ENCODE measurements at regions not wholly inside any gene's neighbourhood (a gene's known extent, or its start where the extent isn't known, plus 50 kb on each side); places are given as distances from the start of the nearest gene placed in this dataset.
"Not testable (repeated sequence)": the region's sequence is repeated elsewhere in the genome, so short reads cannot be mapped to it uniquely, and the experiment has no call there.

- H3K36me3 ChIP-seq: no peaks in the 10 kb centered on the region
- no peaks in the 10 kb centered on the region for H3K9me3 ChIP-seq
- H3K27me3 ChIP-seq: no peaks in the 10 kb centered on the region
- DNase-seq: no peak
- TF ChIP-seq CTCF (IDR thresholded peaks at IDR 0.05): no peak
- H3K4me3 ChIP-seq: no peak overlapping the region
- H3K27ac ChIP-seq: no peak overlapping the region
- H3K4me1 ChIP-seq: peaks cover 0 to 7% of the 10 kb centered on the region in 2 donors
- intact Hi-C loops (cut with DNase I): no loop called here
- no peak for ATAC-seq
Measured at GRCh38 chr1:208479435-208479834, 235.3 kb upstream of the PLXNA2 start.

- no peaks in the 10 kb centered on the region for H3K9me3 ChIP-seq
- no peak for TF ChIP-seq CTCF (IDR thresholded peaks at IDR 0.05)
- intact Hi-C loops (cut with DNase I): no loop called here
- H3K36me3 ChIP-seq: no peaks in the 10 kb centered on the region
- H3K27ac ChIP-seq: no peak overlapping the region
- no peaks in the 10 kb centered on the region for H3K27me3 ChIP-seq
- no peaks in the 10 kb centered on the region for H3K4me1 ChIP-seq
- H3K4me3 ChIP-seq: no peak overlapping the region
- ATAC-seq (no peak), DNase-seq (no peak)
Measured at GRCh38 chr1:208485512-208485911, 241.3 kb upstream of the PLXNA2 start.

- Histone ChIP-seq H3K4me1 (no peaks in the 10 kb centered on the region), H3K4me3 (no peak overlapping the region), H3K27ac (no peak overlapping the region), H3K36me3 (no peaks in the 10 kb centered on the region), H3K27me3 (no peaks in the 10 kb centered on the region), H3K9me3 (no peaks in the 10 kb centered on the region)
- ATAC-seq (no peak), DNase-seq (no peak)
- intact Hi-C loops (cut with DNase I): no loop called here
- TF ChIP-seq CTCF (IDR thresholded peaks at IDR 0.05): no peak
Measured at GRCh38 chr1:208486677-208487076, 242.5 kb upstream of the PLXNA2 start.

GRCh38 chr1:208488432-208488831 is 244.2 kb upstream of the PLXNA2 start:
- H3K27me3 ChIP-seq; H3K4me3 ChIP-seq; H3K36me3 ChIP-seq; ATAC-seq; H3K27ac ChIP-seq; intact Hi-C loops (cut with DNase I); H3K9me3 ChIP-seq; H3K4me1 ChIP-seq; DNase-seq: not testable (repeated sequence)

GRCh38 chr1:208496467-208497371 is 252.5 kb upstream of the PLXNA2 start:
- no peak overlapping the region for H3K27ac ChIP-seq
- no peaks in the 10 kb centered on the region for H3K9me3 ChIP-seq
- ATAC-seq: no peak
- no peaks in the 10 kb centered on the region for H3K4me1 ChIP-seq
- no peaks in the 10 kb centered on the region for H3K36me3 ChIP-seq
- no peaks in the 10 kb centered on the region for H3K27me3 ChIP-seq
- H3K4me3 ChIP-seq: no peak overlapping the region
- no peak for TF ChIP-seq CTCF (IDR thresholded peaks at IDR 0.05)
- DNase-seq: no peak
- intact Hi-C loops (cut with DNase I): no loop called here

Measured in left lung (tissue), 4 donors.